Neural progenitor cell (in vitro differentiated cells): ENCODE measurements at regions not wholly inside any gene's neighbourhood (a gene's known extent, or its start where the extent isn't known, plus 50 kb on each side); places are given as distances from the start of the nearest gene placed in this dataset.
A peak's percentile ranks its signal among the peaks of the same experiment; 100 is the strongest.

Source experiments
- DNase-seq: peaks from one replicate; pipeline ENCODE4 v3.0.0-alpha.2; 2016; ENCODE audit warnings: low spot score
- H2AFZ ChIP-seq: fragments of 200-600 bp; sonication (generic); replicated peaks from 2 replicates; pipeline ENCODE4 v1.6.1; 2016; ENCODE audit warnings: antibody characterized with exemption
- H3F3A ChIP-seq: fragments of 200-600 bp; sonication (generic); 2 replicates; pipeline ENCODE4 v1.6.1; 2016; ENCODE audit warnings: antibody characterized with exemption, low read depth
- H3K27ac ChIP-seq: fragments of 200-600 bp; sonication (generic); 2 replicates; pipeline ENCODE4 v1.5.1; 2016; ENCODE audit warnings: mild to moderate bottlenecking
- H3K27me3 ChIP-seq: fragments of 200-600 bp; sonication (generic); 2 replicates; pipeline ENCODE4 v1.6.1; 2016; ENCODE audit warnings: mild to moderate bottlenecking, moderate library complexity
- H3K36me3 ChIP-seq: fragments of 200-600 bp; sonication (generic); 2 replicates; pipeline ENCODE4 v1.5.1; 2016
- H3K4me1 ChIP-seq: fragments of 200-600 bp; sonication (generic); 2 replicates; pipeline ENCODE4 v1.6.1; 2016; ENCODE audit warnings: mixed run types
- H3K4me2 ChIP-seq: fragments of 200-600 bp; sonication (generic); 2 replicates; pipeline ENCODE4 v1.6.1; 2016
- H3K4me3 ChIP-seq: fragments of 200-600 bp; sonication (generic); 2 replicates; pipeline ENCODE4 v1.5.1; 2016
- H3K79me2 ChIP-seq: fragments of 200-600 bp; sonication (generic); 2 replicates; pipeline ENCODE4 v1.6.1; 2016; ENCODE audit warnings: low read depth
- H3K9ac ChIP-seq: fragments of 200-600 bp; sonication (generic); 2 replicates; pipeline ENCODE4 v1.6.1; 2016
- H3K9me3 ChIP-seq: fragments of 200-600 bp; sonication (generic); 2 replicates; pipeline ENCODE4 v1.5.1; 2016; ENCODE audit warnings: low read depth
- H4K20me1 ChIP-seq: fragments of 200-600 bp; sonication (generic); 2 replicates; pipeline ENCODE4 v1.6.1; 2016; ENCODE audit warnings: low read depth
- H3K27ac Mint-ChIP-seq: 3 replicates; pipeline ENCODE4 v1.8.0; 2021; ENCODE audit warnings: mixed read lengths
- H3K27me3 Mint-ChIP-seq: 2 replicates; pipeline ENCODE4 v1.8.0; 2022; ENCODE audit warnings: low read depth, mild to moderate bottlenecking, inconsistent platforms, moderate library complexity, mixed read lengths; ENCODE audit not compliant: insufficient read depth
- H3K36me3 Mint-ChIP-seq: 3 replicates; pipeline ENCODE4 v1.8.0; 2021; ENCODE audit warnings: mixed read lengths
- H3K4me1 Mint-ChIP-seq: 3 replicates; pipeline ENCODE4 v1.8.0; 2021; ENCODE audit warnings: mixed read lengths
- H3K4me3 Mint-ChIP-seq: 3 replicates; pipeline ENCODE4 v1.8.0; 2021; ENCODE audit warnings: mild to moderate bottlenecking, moderate library complexity, mixed read lengths
- H3K9me3 Mint-ChIP-seq: 3 replicates; pipeline ENCODE4 v1.8.0; 2020; ENCODE audit warnings: mixed read lengths
- CTCF ChIP-seq: fragments of 200-600 bp; sonication (generic); IDR thresholded peaks from 2 replicates; pipeline ENCODE4 v1.5.1; 2017; ENCODE audit warnings: antibody characterized with exemption, mild to moderate bottlenecking
- EZH2 ChIP-seq: fragments of 200-600 bp; sonication (generic); IDR thresholded peaks from 2 replicates; pipeline ENCODE4 v1.6.1; 2017; ENCODE audit warnings: antibody characterized with exemption, mild to moderate bottlenecking, moderate library complexity
- EZH2phosphoT487 ChIP-seq: fragments of 200-600 bp; sonication (generic); IDR thresholded peaks from 2 replicates; pipeline ENCODE4 v1.6.1; 2017; ENCODE audit warnings: antibody characterized with exemption

GRCh38 chr14:98404811-98405210 is 867.2 kb downstream of the BCL11B start:
- H3K4me3 ChIP-seq = no peak overlapping the region
- H3F3A ChIP-seq = no peaks in the 10 kb centered on the region
- H3K27ac ChIP-seq = no peak overlapping the region
- H3K27ac Mint-ChIP-seq = no peak overlapping the region
- H3K4me2 ChIP-seq = no peak overlapping the region
- peaks cover 15% of the 10 kb centered on the region for H3K4me1 Mint-ChIP-seq
- H3K27me3 Mint-ChIP-seq = peaks cover 12% of the 10 kb centered on the region
- H3K79me2 ChIP-seq = no peaks in the 10 kb centered on the region
- no peak overlapping the region for H2AFZ ChIP-seq
- no peaks in the 10 kb centered on the region for H3K9me3 ChIP-seq
- H3K4me3 Mint-ChIP-seq = no peak overlapping the region
- DNase-seq = peak; percentile 46
- H3K9ac ChIP-seq = no peak overlapping the region
- no peaks in the 10 kb centered on the region for H4K20me1 ChIP-seq
- no peaks in the 10 kb centered on the region for H3K9me3 Mint-ChIP-seq
- H3K27me3 ChIP-seq = no peaks in the 10 kb centered on the region
- H3K36me3 Mint-ChIP-seq = no peaks in the 10 kb centered on the region
- no peaks in the 10 kb centered on the region for H3K36me3 ChIP-seq
- TF ChIP-seq EZH2phosphoT487 (peak; percentile 51), CTCF (no peak)
- peaks cover 25% of the 10 kb centered on the region for H3K4me1 ChIP-seq

GRCh38 chr14:98408024-98408555 is 863.9 kb downstream of the BCL11B start:
- H3K27ac ChIP-seq = no peak overlapping the region
- Mint-ChIP-seq H3K27ac (no peak overlapping the region), H3K4me1 (peaks cover 4% of the 10 kb centered on the region), H3K27me3 (peaks cover 12% of the 10 kb centered on the region), H3K9me3 (no peaks in the 10 kb centered on the region), H3K36me3 (no peaks in the 10 kb centered on the region), H3K4me3 (no peak overlapping the region)
- H4K20me1 ChIP-seq = no peaks in the 10 kb centered on the region
- no peaks in the 10 kb centered on the region for H3K9me3 ChIP-seq
- H3K4me3 ChIP-seq = no peak overlapping the region
- H3K4me1 ChIP-seq = peaks cover 16% of the 10 kb centered on the region
- H3K79me2 ChIP-seq = no peaks in the 10 kb centered on the region
- H3K4me2 ChIP-seq = no peak overlapping the region
- peak overlapping the region; percentile 90 for H2AFZ ChIP-seq
- H3K36me3 ChIP-seq = no peaks in the 10 kb centered on the region
- no peak for DNase-seq
- no peak for TF ChIP-seq EZH2
- TF ChIP-seq EZH2phosphoT487 = no peak
- no peak for TF ChIP-seq CTCF
- H3F3A ChIP-seq = no peaks in the 10 kb centered on the region
- no peak overlapping the region for H3K9ac ChIP-seq
- H3K27me3 ChIP-seq = no peaks in the 10 kb centered on the region

GRCh38 chr14:98408713-98409112 is 863.3 kb downstream of the BCL11B start:
- Histone ChIP-seq H3K9me3 (no peaks in the 10 kb centered on the region), H4K20me1 (no peaks in the 10 kb centered on the region), H3K9ac (no peak overlapping the region), H3K27me3 (no peaks in the 10 kb centered on the region), H3K4me3 (no peak overlapping the region), H3K36me3 (no peaks in the 10 kb centered on the region), H3K27ac (no peak overlapping the region), H3K4me1 (peaks cover 16% of the 10 kb centered on the region), H3K4me2 (no peak overlapping the region), H2AFZ (no peak overlapping the region), H3K79me2 (no peaks in the 10 kb centered on the region), H3F3A (no peaks in the 10 kb centered on the region)
- DNase-seq = no peak
- H3K27me3 Mint-ChIP-seq = peaks cover 9% of the 10 kb centered on the region
- H3K4me1 Mint-ChIP-seq = no peaks in the 10 kb centered on the region
- H3K9me3 Mint-ChIP-seq = no peaks in the 10 kb centered on the region
- H3K27ac Mint-ChIP-seq = no peak overlapping the region
- TF ChIP-seq EZH2 (no peak), CTCF (no peak), EZH2phosphoT487 (no peak)
- no peak overlapping the region for H3K4me3 Mint-ChIP-seq
- H3K36me3 Mint-ChIP-seq = no peaks in the 10 kb centered on the region
